Stimulated activated naive B cell treated with anti-CD40 and anti-IgM and Interleukin-4, amounts not matched to agents 10 μg/mL and 1 μg/mL and 100 μg/mL, for 72 hours (primary cell): ENCODE measurements at regions not wholly inside any gene's neighbourhood (a gene's known extent, or its start where the extent isn't known, plus 50 kb on each side); places are given as distances from the start of the nearest gene placed in this dataset.
A peak's percentile ranks its signal among the peaks of the same experiment; 100 is the strongest.
"Not testable (repeated sequence)": the region's sequence is repeated elsewhere in the genome, so short reads cannot be mapped to it uniquely, and the experiment has no call there.

Source experiments
- ATAC-seq, 2 donors: fragments of 150-1000 bp; cut with Tn5 transposase; replicated peaks; 2 replicates each; pipeline ENCODE4 v1.10.0; 2021; ENCODE audit warnings: moderate library complexity in 1 of 2
- DNase-seq: peaks from one replicate; pipeline ENCODE4 v3.0.0; 2021
- H3K27ac Mint-ChIP-seq: one replicate; pipeline ENCODE4 v1.8.0; 2022; ENCODE audit warnings: mild to moderate bottlenecking, mixed read lengths
- H3K27me3 Mint-ChIP-seq, 2 donors: one replicate each; pipeline ENCODE4 v1.8.0; 2022; ENCODE audit warnings: mixed read lengths in 2 of 2
- H3K36me3 Mint-ChIP-seq, 2 donors: one replicate each; pipeline ENCODE4 v1.8.0; 2022; ENCODE audit warnings: mixed read lengths in 2 of 2, mild to moderate bottlenecking in 1 of 2
- H3K4me1 Mint-ChIP-seq, 2 donors: one replicate each; pipeline ENCODE4 v1.8.0; 2022; ENCODE audit warnings: mixed read lengths in 2 of 2, mild to moderate bottlenecking in 1 of 2
- H3K4me3 Mint-ChIP-seq, 2 donors: one replicate each; pipeline ENCODE4 v1.8.0; 2022; ENCODE audit warnings: mild to moderate bottlenecking in 2 of 2, mixed read lengths in 2 of 2, moderate library complexity in 1 of 2
- H3K9me3 Mint-ChIP-seq, 2 donors: one replicate each; pipeline ENCODE4 v1.8.0; 2022; ENCODE audit warnings: mixed read lengths in 2 of 2, mild to moderate bottlenecking in 1 of 2

- H3K4me1 Mint-ChIP-seq: peaks cover 6 to 12% of the 10 kb centered on the region in 2 donors
- H3K36me3 Mint-ChIP-seq, H3K9me3 Mint-ChIP-seq, H3K4me3 Mint-ChIP-seq, DNase-seq, ATAC-seq, H3K27me3 Mint-ChIP-seq: not testable (repeated sequence)
- peak overlapping the region; percentile 80 for H3K27ac Mint-ChIP-seq
These were observed 309.2 kb downstream of the ANAPC1 start for GRCh38 chr2:111574803-111575202.

- not testable (repeated sequence) for H3K4me1 Mint-ChIP-seq, H3K4me3 Mint-ChIP-seq, H3K27ac Mint-ChIP-seq, H3K9me3 Mint-ChIP-seq, ATAC-seq, DNase-seq, H3K36me3 Mint-ChIP-seq, H3K27me3 Mint-ChIP-seq
These were observed 306.7 kb downstream of the ANAPC1 start for GRCh38 chr2:111577154-111577885.

GRCh38 chr2:111579500-111580134, 304.4 kb downstream of the ANAPC1 start:
- ATAC-seq, H3K4me1 Mint-ChIP-seq, H3K4me3 Mint-ChIP-seq: not testable (repeated sequence)

GRCh38 chr2:111580616-111581015, 303.4 kb downstream of the ANAPC1 start:
- DNase-seq, H3K9me3 Mint-ChIP-seq, H3K36me3 Mint-ChIP-seq, H3K27ac Mint-ChIP-seq, H3K4me3 Mint-ChIP-seq, H3K27me3 Mint-ChIP-seq, H3K4me1 Mint-ChIP-seq, ATAC-seq: not testable (repeated sequence)

More at GRCh38 chr2:111579500-111580134, 304.4 kb downstream of the ANAPC1 start:
- not testable (repeated sequence) for H3K9me3 Mint-ChIP-seq, DNase-seq, H3K36me3 Mint-ChIP-seq, H3K27me3 Mint-ChIP-seq, H3K27ac Mint-ChIP-seq

GRCh38 chr2:111582090-111582489, 301.9 kb downstream of the ANAPC1 start:
- H3K27ac Mint-ChIP-seq, H3K4me1 Mint-ChIP-seq, H3K9me3 Mint-ChIP-seq, H3K4me3 Mint-ChIP-seq, H3K27me3 Mint-ChIP-seq, DNase-seq, ATAC-seq, H3K36me3 Mint-ChIP-seq: not testable (repeated sequence)

GRCh38 chr2:111583480-111583879, 300.5 kb downstream of the ANAPC1 start:
- H3K27me3 Mint-ChIP-seq, H3K9me3 Mint-ChIP-seq, H3K4me3 Mint-ChIP-seq, H3K4me1 Mint-ChIP-seq, H3K36me3 Mint-ChIP-seq, DNase-seq, H3K27ac Mint-ChIP-seq, ATAC-seq: not testable (repeated sequence)

GRCh38 chr2:111584540-111584939, 299.5 kb downstream of the ANAPC1 start:
- H3K27ac Mint-ChIP-seq, H3K4me1 Mint-ChIP-seq, H3K27me3 Mint-ChIP-seq, H3K9me3 Mint-ChIP-seq, DNase-seq, ATAC-seq, H3K4me3 Mint-ChIP-seq, H3K36me3 Mint-ChIP-seq: not testable (repeated sequence)

GRCh38 chr2:111584950-111585349, 299.0 kb downstream of the ANAPC1 start:
- not testable (repeated sequence) for DNase-seq, ATAC-seq, H3K4me3 Mint-ChIP-seq, H3K27ac Mint-ChIP-seq, H3K9me3 Mint-ChIP-seq, H3K27me3 Mint-ChIP-seq, H3K4me1 Mint-ChIP-seq, H3K36me3 Mint-ChIP-seq

- H3K4me1 Mint-ChIP-seq, H3K9me3 Mint-ChIP-seq, H3K4me3 Mint-ChIP-seq, H3K27ac Mint-ChIP-seq, H3K27me3 Mint-ChIP-seq, DNase-seq, H3K36me3 Mint-ChIP-seq, ATAC-seq: not testable (repeated sequence)
These were observed 298.0 kb downstream of the ANAPC1 start for GRCh38 chr2:111586014-111586413.

- H3K4me3 Mint-ChIP-seq, ATAC-seq, H3K9me3 Mint-ChIP-seq, H3K27me3 Mint-ChIP-seq, DNase-seq, H3K4me1 Mint-ChIP-seq, H3K36me3 Mint-ChIP-seq, H3K27ac Mint-ChIP-seq: not testable (repeated sequence)
These were observed 288.9 kb downstream of the ANAPC1 start for GRCh38 chr2:111595072-111595471.

- not testable (repeated sequence) for H3K27ac Mint-ChIP-seq, H3K36me3 Mint-ChIP-seq, H3K9me3 Mint-ChIP-seq, DNase-seq, H3K4me3 Mint-ChIP-seq, H3K27me3 Mint-ChIP-seq, H3K4me1 Mint-ChIP-seq
- ATAC-seq: peak; percentile 75 to 83
These were observed 286.9 kb downstream of the ANAPC1 start for GRCh38 chr2:111596808-111597705.

GRCh38 chr2:111598944-111599343, 285.0 kb downstream of the ANAPC1 start:
- not testable (repeated sequence) for H3K27me3 Mint-ChIP-seq, H3K4me3 Mint-ChIP-seq, H3K9me3 Mint-ChIP-seq, DNase-seq, H3K4me1 Mint-ChIP-seq, H3K36me3 Mint-ChIP-seq, H3K27ac Mint-ChIP-seq
- ATAC-seq: peak in 1 of 2 donors; percentile 27

GRCh38 chr2:111602259-111602658, 281.7 kb downstream of the ANAPC1 start:
- not testable (repeated sequence) for H3K27me3 Mint-ChIP-seq, H3K4me3 Mint-ChIP-seq, H3K36me3 Mint-ChIP-seq, ATAC-seq, H3K27ac Mint-ChIP-seq, DNase-seq, H3K9me3 Mint-ChIP-seq, H3K4me1 Mint-ChIP-seq

- ATAC-seq, H3K27me3 Mint-ChIP-seq, H3K4me3 Mint-ChIP-seq, H3K36me3 Mint-ChIP-seq, DNase-seq, H3K9me3 Mint-ChIP-seq, H3K4me1 Mint-ChIP-seq, H3K27ac Mint-ChIP-seq: not testable (repeated sequence)
These were observed 278.2 kb downstream of the ANAPC1 start for GRCh38 chr2:111605798-111606197.
